ENCODE measurements at regions not wholly inside any gene's neighbourhood (a gene's known extent, or its start where the extent isn't known, plus 50 kb on each side); places are given as distances from the start of the nearest gene placed in this dataset.
"Not testable (repeated sequence)": the region's sequence is repeated elsewhere in the genome, so short reads cannot be mapped to it uniquely, and the experiment has no call there.

DNA sequence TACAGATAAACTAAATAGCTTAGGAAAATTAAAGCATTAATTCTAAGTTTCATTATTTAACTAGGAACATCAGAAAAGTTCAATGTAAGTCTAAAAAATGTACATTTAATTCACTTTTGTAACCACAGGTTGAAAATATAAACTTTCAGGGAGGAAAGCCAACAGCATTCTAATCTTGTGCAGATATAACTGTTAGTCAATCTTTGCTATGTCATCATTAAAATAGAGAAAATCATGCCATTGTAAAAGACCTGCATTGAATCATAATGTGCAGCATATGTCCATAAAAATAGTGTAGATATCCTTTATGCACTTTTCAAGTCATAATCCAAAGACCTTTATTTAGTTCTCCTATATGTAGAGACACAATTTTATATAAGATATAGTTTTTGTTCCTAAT is 207.3 kb downstream of the ALG10B start:
- ChIA-PET CTCF (no interaction called here), POLR2A (no interaction called here)
- Mint-ChIP-seq H3K27ac (no peak overlapping the region), H3K9me3 (peaks cover 0 to 30% (median 6%) of the 10 kb centered on the region in 11 donors), H3K4me1 (no peaks in the 10 kb centered on the region), H3K36me3 (no peaks in the 10 kb centered on the region), H3K4me3 (no peak overlapping the region), H3K27me3 (no peaks in the 10 kb centered on the region)
- no peak overlapping the region for H3K27ac ChIP-seq (ENCODE audit: low read depth, low read length)
- ATAC-seq (no peak), DNase-seq (no peak)
- H3K36me3 ChIP-seq (ENCODE audit: control insufficient read depth in 2 of 3, insufficient read depth in 3 of 3, low read length in 3 of 3) = no peaks in the 10 kb centered on the region
- intact Hi-C loops (cut with micrococcal nuclease) = no loop called here
- H3K9me3 ChIP-seq (ENCODE audit: control insufficient read depth in 2 of 3, low read length in 3 of 3) = no peaks in the 10 kb centered on the region
- no peaks in the 10 kb centered on the region for H3K27me3 ChIP-seq (ENCODE audit: control insufficient read depth in 2 of 2, insufficient read depth in 2 of 2, low read length in 2 of 2)
- no peak overlapping the region for H3K4me3 ChIP-seq (ENCODE audit: low read length)
- H3K4me1 ChIP-seq (ENCODE audit: control insufficient read depth in 2 of 2, insufficient read depth in 2 of 2, low read length in 2 of 2) = no peaks in the 10 kb centered on the region

DNA sequence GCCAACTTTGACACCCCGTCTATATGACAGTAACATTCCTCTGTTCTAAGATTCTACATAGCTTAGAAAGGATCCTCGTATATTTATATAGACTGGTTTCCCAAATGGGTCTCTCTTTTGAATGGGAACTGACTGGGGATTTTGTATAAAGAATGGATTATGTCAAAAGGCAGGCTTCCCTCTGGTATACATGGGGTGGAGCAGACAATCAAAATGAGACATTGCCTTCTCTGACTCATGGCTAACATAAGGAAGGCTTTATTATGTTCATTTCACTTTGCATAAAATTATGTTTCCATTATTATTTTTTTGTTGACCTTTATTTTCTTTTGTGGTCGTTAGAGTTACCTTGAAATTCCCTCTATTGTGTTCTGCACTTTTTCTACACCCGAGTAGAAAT is 211.1 kb downstream of the ALG10B start:
- Histone ChIP-seq H3K27me3 (ENCODE audit: control insufficient read depth in 2 of 2, insufficient read depth in 2 of 2, low read length in 2 of 2) (no peaks in the 10 kb centered on the region), H3K36me3 (ENCODE audit: control insufficient read depth in 2 of 3, insufficient read depth in 3 of 3, low read length in 3 of 3) (no peaks in the 10 kb centered on the region), H3K4me3 (ENCODE audit: low read length) (no peak overlapping the region), H3K9me3 (ENCODE audit: control insufficient read depth in 2 of 3, low read length in 3 of 3) (peaks cover 0 to 5% (median 0%) of the 10 kb centered on the region in 3 experiments), H3K4me1 (ENCODE audit: control insufficient read depth in 2 of 2, insufficient read depth in 2 of 2, low read length in 2 of 2) (no peaks in the 10 kb centered on the region), H3K27ac (ENCODE audit: low read depth, low read length) (no peak overlapping the region)
- ChIA-PET POLR2A (no interaction called here), CTCF (no interaction called here)
- Mint-ChIP-seq H3K27me3 (no peaks in the 10 kb centered on the region), H3K36me3 (no peaks in the 10 kb centered on the region), H3K4me1 (peaks cover 0 to 1% (median 0%) of the 10 kb centered on the region in 7 donors), H3K9me3 (peaks cover 0 to 13% (median 5%) of the 10 kb centered on the region in 11 donors), H3K27ac (no peak overlapping the region), H3K4me3 (no peak overlapping the region)
- DNase-seq (no peak), ATAC-seq (no peak)
- intact Hi-C loops (cut with micrococcal nuclease) = no loop called here

DNA sequence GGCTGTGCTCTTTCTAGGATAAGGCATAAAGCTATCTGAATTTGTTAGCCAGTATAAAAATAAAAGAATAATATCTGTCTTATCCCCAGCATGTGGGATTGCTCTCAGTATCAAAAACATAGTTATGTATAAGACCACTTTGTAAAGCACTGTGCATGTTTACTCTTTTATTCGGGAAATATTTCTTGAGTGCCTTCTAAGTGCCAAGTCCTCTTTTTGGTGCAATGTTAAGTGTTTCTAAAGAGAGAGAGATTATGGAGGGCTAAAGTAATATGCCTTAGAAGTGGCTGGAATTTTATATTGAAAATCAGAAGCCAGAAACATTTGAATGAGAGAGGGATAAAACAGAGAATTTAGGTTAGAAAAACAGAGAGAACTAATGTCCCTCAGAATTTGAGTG is 212.0 kb downstream of the ALG10B start:
- no peak overlapping the region for H3K4me3 ChIP-seq (ENCODE audit: low read length)
- ATAC-seq (no peak), DNase-seq (no peak)
- CTCF ChIA-PET = no interaction called here
- H3K27ac ChIP-seq (ENCODE audit: low read depth, low read length) = no peak overlapping the region
- Mint-ChIP-seq H3K27me3 (no peaks in the 10 kb centered on the region), H3K4me3 (no peak overlapping the region), H3K27ac (no peak overlapping the region), H3K4me1 (peaks cover 0 to 1% (median 0%) of the 10 kb centered on the region in 7 donors), H3K9me3 (peaks cover 0 to 13% (median 5%) of the 10 kb centered on the region in 11 donors), H3K36me3 (no peaks in the 10 kb centered on the region)
- H3K36me3 ChIP-seq (ENCODE audit: control insufficient read depth in 2 of 3, insufficient read depth in 3 of 3, low read length in 3 of 3) = no peaks in the 10 kb centered on the region
- no peaks in the 10 kb centered on the region for H3K4me1 ChIP-seq (ENCODE audit: control insufficient read depth in 2 of 2, insufficient read depth in 2 of 2, low read length in 2 of 2)
- intact Hi-C loops (cut with micrococcal nuclease) = no loop called here
- H3K27me3 ChIP-seq (ENCODE audit: control insufficient read depth in 2 of 2, insufficient read depth in 2 of 2, low read length in 2 of 2) = no peaks in the 10 kb centered on the region
- peaks cover 0 to 5% (median 0%) of the 10 kb centered on the region in 3 experiments for H3K9me3 ChIP-seq (ENCODE audit: control insufficient read depth in 2 of 3, low read length in 3 of 3)
- POLR2A ChIA-PET = no interaction called here

DNA sequence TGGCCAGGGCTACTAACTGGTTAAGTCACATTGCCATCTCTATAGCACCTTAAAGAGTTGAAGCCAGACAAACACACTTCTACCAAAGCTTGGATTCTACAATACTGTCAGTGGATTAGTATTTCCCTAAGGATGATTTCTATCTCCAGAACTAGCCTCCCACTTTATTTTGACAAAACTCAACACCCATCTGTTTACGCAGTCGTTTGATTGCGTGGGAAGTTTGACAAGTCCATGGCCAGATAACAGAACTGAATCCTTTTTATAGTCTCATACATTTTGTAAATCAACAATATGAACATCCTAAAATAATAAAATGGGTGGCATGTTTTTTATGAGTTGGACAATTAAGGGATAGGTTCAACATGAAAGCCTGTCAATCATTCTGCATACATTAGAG is 212.7 kb downstream of the ALG10B start:
- H3K27ac Mint-ChIP-seq; DNase-seq; H3K27ac ChIP-seq (ENCODE audit: low read depth, low read length); H3K27me3 ChIP-seq (ENCODE audit: control insufficient read depth in 2 of 2, insufficient read depth in 2 of 2, low read length in 2 of 2); H3K4me3 ChIP-seq (ENCODE audit: low read length); H3K27me3 Mint-ChIP-seq; CTCF ChIA-PET; POLR2A ChIA-PET; H3K4me1 ChIP-seq (ENCODE audit: control insufficient read depth in 2 of 2, insufficient read depth in 2 of 2, low read length in 2 of 2); intact Hi-C loops (cut with micrococcal nuclease); H3K4me3 Mint-ChIP-seq; ATAC-seq; H3K4me1 Mint-ChIP-seq; H3K36me3 Mint-ChIP-seq; H3K9me3 ChIP-seq (ENCODE audit: control insufficient read depth in 2 of 3, low read length in 3 of 3); H3K36me3 ChIP-seq (ENCODE audit: control insufficient read depth in 2 of 3, insufficient read depth in 3 of 3, low read length in 3 of 3): not testable (repeated sequence)
- H3K9me3 Mint-ChIP-seq = peaks cover 0 to 19% (median 5%) of the 10 kb centered on the region in 11 donors

DNA sequence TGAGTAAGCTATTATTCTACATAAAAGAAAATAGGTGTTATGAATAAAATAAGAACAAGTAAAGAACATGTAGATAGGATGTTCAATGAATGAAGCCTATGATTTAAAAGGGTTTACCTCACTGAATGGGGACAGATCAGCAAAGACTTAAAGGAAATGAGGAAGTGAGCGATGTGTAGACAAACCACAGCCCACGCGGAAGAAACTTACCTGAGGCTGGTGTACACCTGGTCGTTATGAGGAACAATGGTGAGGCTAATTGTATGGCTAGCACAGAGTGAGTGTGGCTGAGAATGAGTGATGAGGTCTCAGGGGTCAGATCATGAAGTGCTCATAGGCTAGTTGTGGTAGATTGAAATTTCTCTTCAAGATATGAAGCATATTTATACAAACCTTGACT is 221.7 kb downstream of the ALG10B start:
- no peaks in the 10 kb centered on the region for H3K4me1 ChIP-seq (ENCODE audit: control insufficient read depth in 2 of 2, insufficient read depth in 2 of 2, low read length in 2 of 2)
- H3K27ac ChIP-seq (ENCODE audit: low read depth, low read length) = no peak overlapping the region
- no peak overlapping the region for H3K27ac Mint-ChIP-seq
- ATAC-seq (no peak), DNase-seq (no peak)
- H3K27me3 ChIP-seq (ENCODE audit: control insufficient read depth in 2 of 2, insufficient read depth in 2 of 2, low read length in 2 of 2) = no peaks in the 10 kb centered on the region
- peaks cover 1 to 40% (median 14%) of the 10 kb centered on the region in 11 donors for H3K9me3 Mint-ChIP-seq
- H3K4me1 Mint-ChIP-seq = peaks cover 0 to 2% (median 0%) of the 10 kb centered on the region in 7 donors
- H3K9me3 ChIP-seq (ENCODE audit: control insufficient read depth in 2 of 3, low read length in 3 of 3) = peaks cover 0 to 2% (median 0%) of the 10 kb centered on the region in 3 experiments
- CTCF ChIA-PET = no interaction called here
- intact Hi-C loops (cut with micrococcal nuclease) = no loop called here
- no peaks in the 10 kb centered on the region for H3K36me3 Mint-ChIP-seq
- no peak overlapping the region for H3K4me3 Mint-ChIP-seq
- no peaks in the 10 kb centered on the region for H3K36me3 ChIP-seq (ENCODE audit: control insufficient read depth in 2 of 3, insufficient read depth in 3 of 3, low read length in 3 of 3)
- POLR2A ChIA-PET = no interaction called here
- H3K4me3 ChIP-seq (ENCODE audit: low read length) = no peak overlapping the region
- H3K27me3 Mint-ChIP-seq = no peaks in the 10 kb centered on the region

DNA sequence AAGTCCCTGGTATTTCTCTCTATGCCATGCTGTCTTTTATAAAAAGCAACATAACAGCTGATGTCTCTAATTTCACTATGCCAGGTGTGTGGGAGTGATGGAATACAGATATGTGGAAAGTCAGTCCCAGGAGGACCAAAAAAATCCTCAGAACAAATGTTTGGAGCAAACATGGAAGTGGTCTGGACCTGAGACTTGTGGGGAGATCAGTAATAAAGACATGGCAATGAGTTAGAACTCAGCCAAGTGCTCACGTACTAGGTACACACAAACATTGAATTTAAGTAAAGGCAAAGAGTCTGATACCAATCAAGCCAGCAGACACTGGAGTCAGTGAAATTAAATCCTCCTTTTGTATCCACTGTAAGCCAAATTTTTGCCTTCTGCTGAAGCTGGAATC is 223.6 kb downstream of the ALG10B start:
- H3K36me3 ChIP-seq (ENCODE audit: control insufficient read depth in 2 of 3, insufficient read depth in 3 of 3, low read length in 3 of 3) = no peaks in the 10 kb centered on the region
- no peak overlapping the region for H3K4me3 ChIP-seq (ENCODE audit: low read length)
- CTCF ChIA-PET = no interaction called here
- H3K4me3 Mint-ChIP-seq = no peak overlapping the region
- intact Hi-C loops (cut with micrococcal nuclease) = no loop called here
- H3K9me3 ChIP-seq (ENCODE audit: control insufficient read depth in 2 of 3, low read length in 3 of 3) = peaks cover 0 to 2% (median 0%) of the 10 kb centered on the region in 3 experiments
- H3K4me1 Mint-ChIP-seq = peaks cover 0 to 2% (median 0%) of the 10 kb centered on the region in 7 donors
- H3K4me1 ChIP-seq (ENCODE audit: control insufficient read depth in 2 of 2, insufficient read depth in 2 of 2, low read length in 2 of 2) = no peaks in the 10 kb centered on the region
- DNase-seq (no peak), ATAC-seq (no peak)
- no peaks in the 10 kb centered on the region for H3K36me3 Mint-ChIP-seq
- H3K27ac Mint-ChIP-seq = no peak overlapping the region
- H3K27me3 Mint-ChIP-seq = no peaks in the 10 kb centered on the region
- H3K9me3 Mint-ChIP-seq = peaks cover 1 to 31% (median 9%) of the 10 kb centered on the region in 11 donors
- POLR2A ChIA-PET = no interaction called here
- H3K27ac ChIP-seq (ENCODE audit: low read depth, low read length) = no peak overlapping the region
- no peaks in the 10 kb centered on the region for H3K27me3 ChIP-seq (ENCODE audit: control insufficient read depth in 2 of 2, insufficient read depth in 2 of 2, low read length in 2 of 2)

DNA sequence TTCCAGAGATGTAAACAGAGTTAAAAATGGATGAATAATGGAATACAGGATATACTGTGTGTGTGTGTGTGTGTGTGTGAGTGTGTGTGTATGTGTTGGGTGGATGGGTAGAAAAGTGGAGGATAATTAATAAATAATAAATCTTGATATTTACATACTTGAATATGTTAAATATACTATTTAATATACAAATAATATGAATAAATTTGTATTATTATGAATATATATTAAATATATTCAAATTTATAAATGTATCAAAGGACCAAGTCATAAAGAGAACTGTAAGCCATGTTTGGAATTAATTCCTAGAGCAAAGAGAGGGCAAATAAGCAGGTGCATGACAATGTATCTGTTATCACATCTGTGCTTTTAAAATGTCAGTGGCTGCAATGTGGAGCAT is 225.3 kb downstream of the ALG10B start:
- Histone ChIP-seq H3K27ac (ENCODE audit: low read depth, low read length) (no peak overlapping the region), H3K27me3 (ENCODE audit: control insufficient read depth in 2 of 2, insufficient read depth in 2 of 2, low read length in 2 of 2) (no peaks in the 10 kb centered on the region), H3K4me3 (ENCODE audit: low read length) (no peak overlapping the region), H3K36me3 (ENCODE audit: control insufficient read depth in 2 of 3, insufficient read depth in 3 of 3, low read length in 3 of 3) (no peaks in the 10 kb centered on the region), H3K4me1 (ENCODE audit: control insufficient read depth in 2 of 2, insufficient read depth in 2 of 2, low read length in 2 of 2) (no peaks in the 10 kb centered on the region), H3K9me3 (ENCODE audit: control insufficient read depth in 2 of 3, low read length in 3 of 3) (peaks cover 0 to 2% (median 0%) of the 10 kb centered on the region in 3 experiments)
- DNase-seq (no peak), ATAC-seq (no peak)
- Mint-ChIP-seq H3K9me3 (peaks cover 1 to 18% (median 10%) of the 10 kb centered on the region in 11 donors), H3K4me1 (peaks cover 0 to 2% (median 0%) of the 10 kb centered on the region in 7 donors), H3K36me3 (no peaks in the 10 kb centered on the region), H3K27ac (no peak overlapping the region), H3K27me3 (no peaks in the 10 kb centered on the region), H3K4me3 (no peak overlapping the region)
- ChIA-PET POLR2A (no interaction called here), CTCF (no interaction called here)
- intact Hi-C loops (cut with micrococcal nuclease) = no loop called here
